PC-9 (cell line): ENCODE measurements at regions not wholly inside any gene's neighbourhood (a gene's known extent, or its start where the extent isn't known, plus 50 kb on each side); places are given as distances from the start of the nearest gene placed in this dataset.

Experiments used
- CTCF ChIP-seq: fragments of 200-600 bp; sonication (generic); conservative IDR thresholded peaks from 2 replicates; pipeline ENCODE4 v1.6.1; 2017; ENCODE audit warnings: mixed run types, antibody characterized with exemption, mild to moderate bottlenecking, moderate library complexity
- EZH2 ChIP-seq: fragments of 200-600 bp; sonication (generic); IDR thresholded peaks from 2 replicates; pipeline ENCODE4 v1.8.0; 2017; ENCODE audit warnings: antibody characterized with exemption, low read depth

GRCh38 chr18:28725876-28726275, 548.9 kb upstream of the CDH2 start:
- no peak for TF ChIP-seq CTCF
- TF ChIP-seq EZH2: no peak
